Ovary (tissue), 7 donors: ENCODE measurements at regions not wholly inside any gene's neighbourhood (a gene's known extent, or its start where the extent isn't known, plus 50 kb on each side); places are given as distances from the start of the nearest gene placed in this dataset.

Experiments
- DNase-seq, 5 donors: peaks; one replicate each; pipeline ENCODE4 v3.0.0-alpha.2; 2019 to 2020
- H3K27ac ChIP-seq, 2 donors: fragments of 200-600 bp; one replicate each; pipeline versions ENCODE4 v1.5.1 to v1.8.0; 2019 to 2022
- H3K27me3 ChIP-seq: fragments of 200-600 bp; one replicate; pipeline ENCODE4 v1.8.0; 2022
- H3K36me3 ChIP-seq: fragments of 200-600 bp; sonication (generic); one replicate; pipeline ENCODE4 v1.5.1; 2019
- H3K4me1 ChIP-seq: one replicate; pipeline ENCODE4 v1.8.1; 2013; ENCODE audit warnings: mild to moderate bottlenecking, moderate library complexity; ENCODE audit not compliant: insufficient read depth
- H3K4me3 ChIP-seq: fragments of 200-600 bp; sonication (generic); one replicate; pipeline ENCODE4 v1.5.1; 2017
- H3K9me3 ChIP-seq, 2 donors: fragments of 200-600 bp in 1 of 2; sonication (generic) in 1 of 2; one replicate each; pipeline versions ENCODE4 v1.5.1 to v1.8.1; 2013 to 2019; ENCODE audit warnings: mild to moderate bottlenecking in 1 of 2, moderate library complexity in 1 of 2
- CTCF ChIP-seq, 3 donors: fragments of 450-650 bp in 2 of 3; fragments of 200-600 bp in 1 of 3; IDR thresholded peaks; one replicate each; pipeline versions ENCODE4 v1.5.1 to v1.8.0; 2016 to 2022; ENCODE audit warnings: antibody characterized with exemption in 3 of 3, mild to moderate bottlenecking in 1 of 3
- EP300 ChIP-seq: sonication (generic); formaldehyde crosslinking; IDR thresholded peaks from one replicate; pipeline ENCODE4 v1.6.1; 2017; ENCODE audit warnings: antibody characterized with exemption
- POLR2A ChIP-seq: fragments of 450-650 bp; IDR thresholded peaks from one replicate; pipeline ENCODE4 v1.6.1; 2017; ENCODE audit warnings: antibody characterized with exemption, mild to moderate bottlenecking, moderate library complexity
- WGBS, 3 donors: extraction: QIAGEN DNeasy Blood & Tissue Kit in 1 of 3; methylation state at CpG; one replicate each; pipeline versions ENCODE4 v1.1.5 to v1.1.7; 2013 to 2017; 5-methylcytosine and 5-hydroxymethylcytosine counted together
- intact Hi-C, 4 donors: fragments of 100-400 bp; cut with DNase I; formaldehyde crosslinking; loops; one replicate each; pipeline versions ENCODE4 v1.11.0 to v1.15.1; 2022 to 2023
- donor health status: DM: no; HTN: no; CAD: no; lungs with moderate emphysema.
- donor health status: DM: no; HTN: no; CAD: no.
- donor health status: Bipolar disorder and iron deficiency.
- donor health status: DM: no; HTN: no; CAD: no.
- donor health status: DM: yes; HTN: yes; CAD: no.

- WGBS, 3 donors, result 86 to 89% (median 87%) methylated on average over 3 of the region's 3 CpGs
- TF ChIP-seq POLR2A (no peak), CTCF (IDR thresholded peaks at IDR 0.05) (no peak), EP300 (no peak)
- Histone ChIP-seq H3K4me3 (no peak overlapping the region), H3K9me3 (no peaks in the 10 kb centered on the region), H3K4me1 (no peaks in the 10 kb centered on the region), H3K27ac (no peak overlapping the region), H3K36me3 (no peaks in the 10 kb centered on the region), H3K27me3 (no peaks in the 10 kb centered on the region)
- intact Hi-C loops, result no loop called here
- no peak for DNase-seq
Observed at GRCh38 chr4:97491856-97492255, 651.4 kb downstream of the STPG2 start.

- Histone ChIP-seq H3K27me3 (no peaks in the 10 kb centered on the region), H3K27ac (no peak overlapping the region), H3K36me3 (no peaks in the 10 kb centered on the region), H3K9me3 (no peaks in the 10 kb centered on the region), H3K4me3 (no peak overlapping the region), H3K4me1 (no peaks in the 10 kb centered on the region)
- DNase-seq, result no peak
- TF ChIP-seq POLR2A (no peak), EP300 (no peak), CTCF (IDR thresholded peaks at IDR 0.05) (no peak)
- WGBS, 3 donors, result 15 to 21% (median 16%) methylated on average over 1 of the region's 1 CpG
- intact Hi-C loops, result no loop called here
Observed at GRCh38 chr4:97493815-97494518, 649.3 kb downstream of the STPG2 start.

GRCh38 chr4:97496298-97496873, 646.9 kb downstream of the STPG2 start:
- Histone ChIP-seq H3K4me1 (no peaks in the 10 kb centered on the region), H3K36me3 (no peaks in the 10 kb centered on the region), H3K9me3 (no peaks in the 10 kb centered on the region), H3K4me3 (no peak overlapping the region), H3K27me3 (no peaks in the 10 kb centered on the region), H3K27ac (no peak overlapping the region)
- TF ChIP-seq EP300 (no peak), POLR2A (no peak), CTCF (IDR thresholded peaks at IDR 0.05) (no peak)
- 14 to 35% (median 29%) methylated on average over 3 of the region's 3 CpGs for WGBS, 3 donors
- intact Hi-C loops, result no loop called here
- DNase-seq, result no peak

- Histone ChIP-seq H3K4me1 (no peaks in the 10 kb centered on the region), H3K9me3 (no peaks in the 10 kb centered on the region), H3K27ac (no peak overlapping the region), H3K27me3 (no peaks in the 10 kb centered on the region), H3K36me3 (no peaks in the 10 kb centered on the region), H3K4me3 (no peak overlapping the region)
- 70 to 77% (median 72%) methylated on average over 3 of the region's 3 CpGs for WGBS, 3 donors
- intact Hi-C loops, result no loop called here
- no peak for DNase-seq
- no peak for TF ChIP-seq POLR2A
- no peak for TF ChIP-seq CTCF (IDR thresholded peaks at IDR 0.05)
- no peak for TF ChIP-seq EP300
Observed at GRCh38 chr4:97498875-97499274, 644.4 kb downstream of the STPG2 start.
